ENCODE measurements at regions not wholly inside any gene's neighbourhood (a gene's known extent, or its start where the extent isn't known, plus 50 kb on each side); places are given as distances from the start of the nearest gene placed in this dataset.

DNA sequence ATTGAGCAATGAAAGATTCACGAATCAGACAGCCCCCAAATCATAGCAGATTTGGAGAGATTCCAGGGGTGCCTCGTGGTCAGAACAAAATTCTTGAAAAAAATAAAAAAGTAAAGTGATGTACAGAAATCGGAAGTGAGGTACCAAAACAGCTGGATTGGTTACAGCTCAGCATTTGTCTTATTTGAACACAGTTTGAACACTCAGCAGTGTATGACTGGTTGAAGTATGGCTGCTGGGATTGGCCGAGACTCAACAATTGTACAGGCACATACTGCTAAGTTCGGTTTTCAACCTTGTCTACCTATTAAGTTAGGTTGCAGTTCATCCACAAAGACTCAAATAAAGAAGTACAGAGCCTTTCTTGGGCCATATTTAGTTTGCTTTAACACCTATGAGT, 865.4 kb upstream of the TMEM132C start:
- intact Hi-C loops (cut with DNase I): no loop called here
- ATAC-seq (no peak), DNase-seq (no peak)
- peaks cover 0 to 14% (median 0%) of the 10 kb centered on the region in 9 donors for H3K27me3 ChIP-seq
- no peaks in the 10 kb centered on the region for H3K36me3 ChIP-seq
- no peaks in the 10 kb centered on the region for H3K9me3 ChIP-seq
- no peaks in the 10 kb centered on the region for H3K4me1 ChIP-seq
- TF ChIP-seq CTCF (IDR thresholded peaks at IDR 0.05): no peak
- no peak for TF ChIP-seq POLR2A (IDR thresholded peaks at IDR 0.05)
- H3K4me3 ChIP-seq: no peak overlapping the region
- H3K27ac ChIP-seq: no peak overlapping the region
- WGBS, 4 donors: 56 to 64% (median 60%) methylated on average over 5 of the region's 5 CpGs

GRCh38 chr12:127411166-127411915, 855.6 kb upstream of the TMEM132C start:
- H3K4me3 ChIP-seq: no peak overlapping the region
- H3K4me1 ChIP-seq: no peaks in the 10 kb centered on the region
- no peak overlapping the region for H3K27ac ChIP-seq
- intact Hi-C loops (cut with DNase I): no loop called here
- WGBS, 4 donors: 77 to 84% (median 80%) methylated on average over 7 of the region's 7 CpGs
- H3K9me3 ChIP-seq: no peaks in the 10 kb centered on the region
- H3K27me3 ChIP-seq: peaks cover 0 to 4% (median 0%) of the 10 kb centered on the region in 9 donors
- ATAC-seq (no peak), DNase-seq (no peak)
- TF ChIP-seq CTCF (IDR thresholded peaks at IDR 0.05) (no peak), POLR2A (IDR thresholded peaks at IDR 0.05) (no peak)
- no peaks in the 10 kb centered on the region for H3K36me3 ChIP-seq

- Histone ChIP-seq H3K27ac (no peak overlapping the region), H3K4me1 (no peaks in the 10 kb centered on the region), H3K4me3 (no peak overlapping the region), H3K36me3 (no peaks in the 10 kb centered on the region), H3K27me3 (peaks cover 0 to 4% (median 0%) of the 10 kb centered on the region in 9 donors), H3K9me3 (peaks cover 0 to 1% (median 0%) of the 10 kb centered on the region in 12 donors)
- ATAC-seq: no peak
- WGBS, 4 donors: 81 to 91% (median 85%) methylated on average over 11 of the region's 11 CpGs
- TF ChIP-seq CTCF (IDR thresholded peaks at IDR 0.05) (no peak), POLR2A (IDR thresholded peaks at IDR 0.05) (no peak)
- DNase-seq: no peak
- intact Hi-C loops (cut with DNase I): no loop called here
Observed at GRCh38 chr12:127411981-127412380, 855.0 kb upstream of the TMEM132C start.

DNA sequence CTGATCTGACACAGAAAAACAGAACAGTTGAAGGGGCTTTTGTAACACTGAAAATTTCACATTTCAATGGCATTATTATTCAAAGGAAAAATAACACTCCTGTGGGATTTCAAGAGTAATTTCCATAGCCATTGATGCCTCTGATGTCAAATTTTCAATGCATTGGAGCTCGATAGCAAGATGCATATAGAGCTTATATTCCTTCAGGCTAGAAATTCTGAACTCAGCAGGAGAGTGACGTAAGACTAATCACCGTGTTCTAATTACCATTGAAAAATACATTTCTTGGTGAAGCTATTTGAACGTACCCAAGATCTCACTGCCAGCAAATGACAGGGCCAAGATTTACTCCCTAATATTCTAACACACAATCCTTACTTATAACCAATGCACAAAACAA, 854.1 kb upstream of the TMEM132C start:
- peaks cover 0 to 10% (median 0%) of the 10 kb centered on the region in 12 donors for H3K9me3 ChIP-seq
- no peak for ATAC-seq
- no peak overlapping the region for H3K27ac ChIP-seq
- no peak for TF ChIP-seq POLR2A (IDR thresholded peaks at IDR 0.05)
- TF ChIP-seq CTCF (IDR thresholded peaks at IDR 0.05): no peak
- WGBS, 4 donors: 72 to 90% (median 82%) methylated on average over 4 of the region's 4 CpGs
- no peak overlapping the region for H3K4me3 ChIP-seq
- peaks cover 0 to 4% (median 0%) of the 10 kb centered on the region in 9 donors for H3K27me3 ChIP-seq
- no peaks in the 10 kb centered on the region for H3K36me3 ChIP-seq
- intact Hi-C loops (cut with DNase I): no loop called here
- no peak for DNase-seq
- H3K4me1 ChIP-seq: no peaks in the 10 kb centered on the region

Data from heart left ventricle (tissue), 16 donors.